RPMI8226 (cell line): ENCODE measurements at regions not wholly inside any gene's neighbourhood (a gene's known extent, or its start where the extent isn't known, plus 50 kb on each side); places are given as distances from the start of the nearest gene placed in this dataset.
"Not testable (repeated sequence)": the region's sequence is repeated elsewhere in the genome, so short reads cannot be mapped to it uniquely, and the experiment has no call there.

Experiments
- DNase-seq: peaks from one replicate; pipeline ENCODE4 v3.0.0-alpha.2; 2015

- DNase-seq = no peak
Observed at GRCh38 chr3:152103257-152103656, 165.5 kb upstream of the MBNL1 start.

- no peak for DNase-seq
Observed at GRCh38 chr3:152104847-152105415, 163.8 kb upstream of the MBNL1 start.

GRCh38 chr3:152105446-152105845 is 163.3 kb upstream of the MBNL1 start:
- no peak for DNase-seq

DNA sequence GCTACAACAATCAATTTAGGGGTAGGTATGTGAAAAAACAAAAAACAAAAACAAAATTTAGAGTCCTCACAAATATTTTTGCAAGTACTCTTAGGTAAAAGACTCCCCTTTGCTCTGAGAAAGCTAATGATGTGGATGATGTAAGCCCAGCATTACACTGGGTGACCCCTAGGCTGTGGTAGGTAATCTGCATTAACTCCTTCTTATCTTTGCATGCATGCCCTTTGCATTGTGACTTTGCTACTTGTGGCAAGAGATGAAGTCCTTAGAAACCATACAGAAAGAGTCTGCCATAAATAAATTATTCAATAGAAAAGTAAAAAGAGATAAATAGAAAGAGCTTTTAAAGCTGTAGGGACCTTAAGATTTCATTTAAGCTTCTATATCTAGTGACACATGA is 159.7 kb upstream of the MBNL1 start:
- DNase-seq = no peak

- no peak for DNase-seq
Observed at GRCh38 chr3:152113413-152113812, 155.3 kb upstream of the MBNL1 start.

GRCh38 chr3:152113992-152114651 is 154.6 kb upstream of the MBNL1 start:
- DNase-seq = no peak

DNA sequence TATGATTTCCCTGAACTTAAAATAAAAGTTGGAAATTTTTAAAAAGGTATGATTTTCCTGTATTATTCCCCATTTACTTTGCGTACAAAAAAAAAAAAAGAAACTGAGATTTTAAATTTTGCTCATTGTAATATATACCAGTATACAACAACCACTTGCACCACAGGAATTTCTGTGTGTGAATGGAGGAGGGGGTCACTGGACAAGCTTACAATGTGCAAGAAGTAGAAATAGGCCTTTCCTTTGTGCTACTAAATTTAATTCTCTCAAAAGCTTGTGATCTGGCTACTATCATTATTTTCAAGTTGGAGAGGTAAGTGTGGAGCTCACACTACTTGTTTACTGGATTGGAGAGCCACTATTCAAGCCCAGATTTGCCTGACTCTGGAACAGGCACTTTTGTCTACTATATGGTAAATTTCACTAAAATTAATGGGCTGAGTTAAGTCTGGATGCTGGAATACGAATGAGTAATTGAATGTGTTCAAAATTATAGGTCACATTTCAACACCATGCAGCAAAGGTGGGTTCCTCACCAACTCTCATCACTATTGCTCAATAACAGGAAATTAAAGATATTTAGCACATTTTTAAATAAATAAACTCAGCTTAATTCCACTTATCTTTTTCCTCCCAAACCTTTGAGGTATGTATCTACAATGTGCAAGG is 148.0 kb upstream of the MBNL1 start:
- DNase-seq = no peak

- no peak for DNase-seq
Observed at GRCh38 chr3:152121270-152121636, 147.5 kb upstream of the MBNL1 start.

DNA sequence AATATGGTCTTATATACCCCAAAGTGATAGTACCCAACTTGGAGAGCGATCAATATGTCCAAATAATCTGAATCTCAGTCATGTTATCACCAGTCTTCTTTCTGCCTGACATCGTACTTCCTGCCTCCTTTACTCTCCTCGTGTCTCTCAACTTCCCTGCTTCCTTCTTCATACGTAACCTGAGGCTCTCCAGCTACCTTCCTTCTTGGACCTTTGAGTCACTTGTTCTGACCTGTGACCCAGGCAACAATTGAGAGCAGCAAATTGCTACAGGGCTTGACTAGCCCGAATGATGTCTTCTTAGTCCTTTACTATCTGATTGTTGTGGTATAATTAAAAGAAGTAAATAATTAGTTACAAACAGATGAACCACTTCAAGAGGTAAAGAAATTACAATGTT is 145.9 kb upstream of the MBNL1 start:
- no peak for DNase-seq

GRCh38 chr3:152123457-152123856 is 145.3 kb upstream of the MBNL1 start:
- no peak for DNase-seq

DNA sequence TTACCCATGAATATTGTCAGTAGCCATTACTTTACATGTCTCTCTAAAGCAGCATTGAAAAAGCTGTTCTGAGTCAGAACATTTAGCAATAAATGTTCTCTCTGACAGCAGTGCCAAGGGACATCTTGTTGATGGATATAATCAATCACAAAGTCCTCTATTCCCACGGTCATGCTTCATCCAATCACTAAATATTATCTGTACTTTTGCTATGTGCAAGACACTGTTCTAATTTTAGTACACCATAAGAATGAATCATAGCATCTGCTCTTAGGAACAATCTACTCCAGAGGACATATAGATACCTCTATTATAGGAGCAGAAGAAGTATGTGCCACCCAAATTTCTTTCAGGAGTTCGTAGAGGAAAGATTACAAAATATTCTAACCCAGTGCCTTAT is 142.5 kb upstream of the MBNL1 start:
- no peak for DNase-seq

GRCh38 chr3:152127058-152127457 is 141.7 kb upstream of the MBNL1 start:
- DNase-seq = no peak

- no peak for DNase-seq
Observed at GRCh38 chr3:152128356-152128755, 140.4 kb upstream of the MBNL1 start.

GRCh38 chr3:152139651-152140050 is 129.1 kb upstream of the MBNL1 start:
- no peak for DNase-seq

GRCh38 chr3:152146461-152146860 is 122.3 kb upstream of the MBNL1 start:
- no peak for DNase-seq

DNA sequence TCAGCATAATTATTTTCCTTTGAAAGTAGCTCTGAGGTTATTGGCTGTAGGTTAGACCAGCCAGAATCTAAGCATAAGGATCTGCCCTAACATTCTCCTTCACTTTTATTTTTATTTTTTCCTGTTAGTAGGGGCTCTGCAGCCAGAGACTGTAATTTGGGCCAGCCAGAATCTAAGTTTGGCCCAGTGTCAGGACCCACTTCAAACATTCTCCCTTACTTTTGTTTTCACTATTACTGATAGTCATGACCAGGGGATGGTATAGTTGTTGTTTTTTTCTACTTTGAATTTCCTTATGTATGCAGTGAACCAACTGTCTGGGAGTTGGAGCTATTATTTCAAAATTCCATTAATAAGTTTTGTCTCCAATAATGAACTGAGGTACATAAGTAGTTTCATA is 121.0 kb upstream of the MBNL1 start:
- DNase-seq = no peak

GRCh38 chr3:152148579-152148978 is 120.2 kb upstream of the MBNL1 start:
- DNase-seq = no peak

DNA sequence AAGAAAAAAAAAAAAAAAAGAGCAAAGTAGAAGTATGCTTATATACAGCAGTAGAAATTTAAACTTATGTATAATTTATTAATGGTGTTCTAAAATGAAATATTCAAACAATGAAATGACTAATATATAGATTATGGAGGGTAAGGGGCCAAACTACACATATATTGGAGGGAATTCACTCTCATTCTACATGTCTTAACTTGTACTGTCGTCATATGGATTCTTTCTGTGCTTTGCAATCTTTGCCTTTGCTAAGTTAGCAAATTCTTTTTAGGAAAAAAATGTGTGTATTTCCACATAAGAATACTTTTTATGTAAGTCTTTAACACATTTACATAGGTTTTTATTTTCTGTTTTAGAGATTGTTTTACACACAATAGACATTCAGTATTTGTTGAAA is 118.9 kb upstream of the MBNL1 start:
- no peak for DNase-seq

DNA sequence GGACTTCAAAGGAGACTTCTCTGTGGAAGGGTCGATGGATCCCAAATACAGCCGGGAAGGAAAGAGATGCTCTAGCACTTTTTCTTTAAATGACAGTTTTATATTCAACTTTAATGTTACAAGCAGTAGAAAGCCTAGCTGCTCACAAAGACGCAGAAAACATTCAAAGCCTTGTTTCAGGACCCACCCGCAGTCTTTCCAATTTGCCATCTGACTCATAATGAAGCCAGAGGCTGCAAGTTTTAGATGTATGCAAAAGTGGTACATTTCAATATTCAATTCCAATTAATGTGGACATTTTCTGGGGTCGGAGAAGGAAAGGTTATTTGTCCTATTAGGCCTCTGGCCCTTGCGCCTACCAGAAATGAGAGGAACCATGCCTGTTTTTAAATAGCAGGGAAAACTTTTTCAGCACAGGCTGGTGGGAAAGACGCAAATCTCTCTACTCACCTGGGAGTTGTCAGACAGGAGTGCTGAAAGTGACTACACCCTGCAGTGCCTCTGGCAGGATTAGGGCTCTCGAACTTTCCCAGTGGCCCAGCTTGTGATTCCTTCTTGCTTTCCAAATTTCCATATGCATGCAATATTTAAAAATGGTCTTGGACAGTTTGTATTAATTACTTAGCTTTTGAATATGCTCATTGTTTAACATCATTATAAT is 117.4 kb upstream of the MBNL1 start:
- no peak for DNase-seq

- not testable (repeated sequence) for DNase-seq
Observed at GRCh38 chr3:152151877-152152765, 116.6 kb upstream of the MBNL1 start.

DNA sequence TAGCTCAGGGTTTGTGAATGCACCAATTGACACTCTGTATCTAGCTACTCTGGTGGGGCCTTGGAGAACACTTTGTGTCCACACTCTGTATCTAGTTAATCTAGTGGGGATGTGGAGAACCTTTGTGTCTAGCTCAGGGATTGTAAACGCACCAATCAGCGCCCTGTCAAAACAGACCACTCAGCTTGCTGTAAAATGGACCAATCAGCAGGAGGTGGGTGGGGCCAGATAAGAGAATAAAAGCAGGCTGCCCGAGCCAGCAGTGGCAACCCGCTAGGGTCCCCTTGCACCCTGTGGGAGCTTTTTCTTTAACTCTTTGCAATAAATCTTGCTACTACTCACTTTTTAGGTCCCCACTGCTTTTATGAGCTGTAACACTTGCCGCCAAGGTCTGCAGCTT is 115.6 kb upstream of the MBNL1 start:
- not testable (repeated sequence) for DNase-seq

GRCh38 chr3:152155246-152156020 is 113.3 kb upstream of the MBNL1 start:
- DNase-seq = no peak
